AG20443 (cell line): ENCODE measurements at regions not wholly inside any gene's neighbourhood (a gene's known extent, or its start where the extent isn't known, plus 50 kb on each side); places are given as distances from the start of the nearest gene placed in this dataset.
A peak's percentile ranks its signal among the peaks of the same experiment; 100 is the strongest.

Experiments
- DNase-seq: peaks from one replicate; pipeline ENCODE4 v3.0.0; 2012; ENCODE audit warnings: low spot score, mixed read lengths

- no peak for DNase-seq
Measured at GRCh38 chr11:116473206-116473769, 299.5 kb downstream of the BUD13 start.

- no peak for DNase-seq
Measured at GRCh38 chr11:116472651-116473050, 300.1 kb downstream of the BUD13 start.

GRCh38 chr11:116471608-116472256 is 301.1 kb downstream of the BUD13 start:
- no peak for DNase-seq

GRCh38 chr11:116468699-116469098 is 304.1 kb downstream of the BUD13 start:
- DNase-seq, result no peak

GRCh38 chr11:116467823-116468222 is 305.0 kb downstream of the BUD13 start:
- DNase-seq, result no peak

- DNase-seq, result no peak
Measured at GRCh38 chr11:116466801-116467200, 306.0 kb downstream of the BUD13 start.

- DNase-seq, result no peak
Measured at GRCh38 chr11:116466191-116466590, 306.6 kb downstream of the BUD13 start.

GRCh38 chr11:116465056-116465455 is 307.7 kb downstream of the BUD13 start:
- no peak for DNase-seq

- no peak for DNase-seq
Measured at GRCh38 chr11:116461789-116462188, 311.0 kb downstream of the BUD13 start.

GRCh38 chr11:116460156-116460920 is 312.4 kb downstream of the BUD13 start:
- no peak for DNase-seq

- DNase-seq, result no peak
Measured at GRCh38 chr11:116459185-116460045, 313.4 kb downstream of the BUD13 start.

- no peak for DNase-seq
Measured at GRCh38 chr11:116458546-116458945, 314.2 kb downstream of the BUD13 start.

GRCh38 chr11:116457336-116458007 is 315.3 kb downstream of the BUD13 start:
- DNase-seq, result no peak

- DNase-seq, result no peak
Measured at GRCh38 chr11:116454951-116455350, 317.8 kb downstream of the BUD13 start.

GRCh38 chr11:116454020-116454645 is 318.7 kb downstream of the BUD13 start:
- DNase-seq, result peak; percentile 53

GRCh38 chr11:116452461-116452860 is 320.3 kb downstream of the BUD13 start:
- no peak for DNase-seq

- no peak for DNase-seq
Measured at GRCh38 chr11:116449522-116449921, 323.3 kb downstream of the BUD13 start.

GRCh38 chr11:116446048-116446941 is 326.5 kb downstream of the BUD13 start:
- no peak for DNase-seq

- no peak for DNase-seq
Measured at GRCh38 chr11:116445108-116446047, 327.4 kb downstream of the BUD13 start.
